ENCODE measurements at regions not wholly inside any gene's neighbourhood (a gene's known extent, or its start where the extent isn't known, plus 50 kb on each side); places are given as distances from the start of the nearest gene placed in this dataset.
"Not testable (repeated sequence)": the region's sequence is repeated elsewhere in the genome, so short reads cannot be mapped to it uniquely, and the experiment has no call there.

GRCh38 chr3:70712449-70713082 lies 400.1 kb upstream of the MDFIC2 start:
- no peak overlapping the region for H3K27ac ChIP-seq

GRCh38 chr3:70703305-70704102 lies 391.1 kb upstream of the MDFIC2 start:
- TF ChIP-seq ZFX (IDR thresholded peaks at IDR 0.05) (no peak), CTCF (conservative IDR thresholded peaks at IDR 0.05) (no peak)

More at GRCh38 chr3:70712449-70713082, 400.1 kb upstream of the MDFIC2 start:
- TF ChIP-seq ZFX (IDR thresholded peaks at IDR 0.05) (no peak), CTCF (conservative IDR thresholded peaks at IDR 0.05) (no peak)

GRCh38 chr3:70702132-70702531 lies 389.7 kb upstream of the MDFIC2 start:
- TF ChIP-seq ZFX (IDR thresholded peaks at IDR 0.05) (no peak), CTCF (conservative IDR thresholded peaks at IDR 0.05) (no peak)
- no peak overlapping the region for H3K27ac ChIP-seq

More at GRCh38 chr3:70703305-70704102, 391.1 kb upstream of the MDFIC2 start:
- H3K27ac ChIP-seq = no peak overlapping the region

- no peak overlapping the region for H3K27ac ChIP-seq
- TF ChIP-seq CTCF (conservative IDR thresholded peaks at IDR 0.05) (no peak), ZFX (IDR thresholded peaks at IDR 0.05) (no peak)
These were observed 372.3 kb upstream of the MDFIC2 start for GRCh38 chr3:70684701-70685100.

GRCh38 chr3:70675810-70676209 lies 363.4 kb upstream of the MDFIC2 start:
- not testable (repeated sequence) for H3K27ac ChIP-seq

- TF ChIP-seq CTCF (conservative IDR thresholded peaks at IDR 0.05) (no peak), ZFX (IDR thresholded peaks at IDR 0.05) (no peak)
- no peak overlapping the region for H3K27ac ChIP-seq
These were observed 346.3 kb upstream of the MDFIC2 start for GRCh38 chr3:70658513-70659310.

GRCh38 chr3:70657454-70657853 lies 345.0 kb upstream of the MDFIC2 start:
- TF ChIP-seq CTCF (conservative IDR thresholded peaks at IDR 0.05) = no peak
- no peak for TF ChIP-seq ZFX (IDR thresholded peaks at IDR 0.05)

More at GRCh38 chr3:70657454-70657853, 345.0 kb upstream of the MDFIC2 start:
- no peak overlapping the region for H3K27ac ChIP-seq

Data from C4-2B (cell line).